Skin of body (tissue), 1 donor: ENCODE measurements at regions not wholly inside any gene's neighbourhood (a gene's known extent, or its start where the extent isn't known, plus 50 kb on each side); places are given as distances from the start of the nearest gene placed in this dataset.
A peak's percentile ranks its signal among the peaks of the same experiment; 100 is the strongest.

Experiments
- DNase-seq: peaks from one replicate; lab custom pipeline; 2025; lab: John Stamatoyannopoulos, UW

DNA sequence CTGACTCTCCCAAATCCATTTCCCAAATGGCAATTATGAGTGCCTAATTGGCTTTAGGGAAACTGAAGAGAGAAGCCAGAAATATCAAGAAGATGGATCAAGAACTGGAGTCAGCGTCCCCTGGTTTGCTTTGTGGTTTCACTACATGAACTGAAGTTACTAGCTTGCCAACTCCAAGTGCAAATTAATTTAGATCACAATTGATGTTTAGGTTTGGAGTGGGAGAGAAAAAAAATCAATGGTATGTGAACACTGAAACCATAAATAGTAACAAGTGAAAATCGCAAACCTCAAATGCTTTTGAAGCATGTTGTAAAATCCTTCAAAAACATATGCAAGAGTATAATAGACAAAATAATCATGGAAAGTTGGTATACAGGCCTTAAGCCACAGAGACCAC, 1528.6 kb upstream of the SLC10A2 start:
- DNase-seq, result no peak

DNA sequence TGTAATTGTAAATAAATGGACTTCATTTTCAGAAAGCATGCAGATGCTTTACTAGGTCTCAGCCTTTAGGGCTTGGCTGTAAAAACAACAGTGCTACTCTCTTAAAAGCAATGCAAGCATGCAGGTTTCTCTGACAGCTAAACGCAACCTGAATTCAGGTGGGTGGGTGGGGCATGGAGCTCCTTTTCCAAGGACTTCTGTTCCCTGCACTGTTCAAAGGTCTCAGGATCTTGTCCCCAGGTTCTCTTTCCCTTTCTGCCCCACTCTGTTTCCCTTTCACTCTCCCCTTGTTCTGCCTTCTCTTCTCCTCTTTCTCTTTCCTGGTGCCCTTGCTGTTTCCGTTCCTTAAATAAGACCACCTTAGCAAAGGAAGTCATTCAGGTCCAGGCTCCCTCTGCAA, 1527.5 kb upstream of the SLC10A2 start:
- DNase-seq, result no peak

DNA sequence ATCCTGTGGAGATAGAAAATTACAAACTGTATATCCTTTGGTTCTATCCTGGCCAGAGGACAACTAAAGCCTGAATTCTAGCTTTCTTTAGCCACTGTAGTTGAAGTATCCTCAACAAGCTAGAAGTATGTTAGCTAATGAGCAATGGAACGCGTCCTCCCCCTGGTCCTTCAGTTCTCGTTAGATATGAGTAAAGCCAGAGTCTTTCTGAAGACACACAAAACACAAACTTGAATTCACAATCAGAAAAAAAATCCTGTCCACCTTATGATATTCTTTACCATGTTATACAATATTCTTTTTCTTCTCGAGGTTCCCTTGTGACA, 1527.0 kb upstream of the SLC10A2 start:
- DNase-seq, result no peak

DNA sequence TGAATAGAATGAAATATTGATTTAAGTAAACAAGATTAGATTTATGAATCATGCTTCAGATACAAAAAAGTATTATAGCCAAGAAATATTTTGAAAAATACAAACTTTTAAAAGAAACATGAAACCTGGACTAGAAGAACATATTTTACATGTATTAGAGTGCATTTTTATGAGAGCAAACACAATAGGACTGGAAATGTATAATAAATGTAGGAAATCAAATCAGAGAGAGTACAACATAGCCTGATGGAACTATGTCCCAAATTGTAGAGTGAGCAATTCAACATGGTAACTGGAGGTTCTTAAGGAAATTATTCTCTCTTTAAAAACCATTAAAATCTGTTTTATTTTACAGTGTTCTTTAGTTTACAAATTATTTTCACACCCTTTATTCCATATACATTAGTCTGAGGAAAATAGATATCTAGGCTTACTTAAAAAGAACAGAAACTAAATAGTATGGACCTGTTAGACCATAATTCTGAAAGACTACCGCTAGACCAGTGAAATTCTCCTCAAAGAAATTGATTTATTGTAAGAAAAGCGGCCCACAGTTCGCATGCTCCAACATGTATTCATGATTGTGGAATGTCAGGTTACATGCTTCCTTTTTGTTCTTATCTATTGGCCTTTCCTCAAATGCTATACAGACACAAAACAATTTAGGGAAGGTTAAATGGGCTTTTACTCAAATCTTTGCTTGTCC, 1526.5 kb upstream of the SLC10A2 start:
- no peak for DNase-seq

DNA sequence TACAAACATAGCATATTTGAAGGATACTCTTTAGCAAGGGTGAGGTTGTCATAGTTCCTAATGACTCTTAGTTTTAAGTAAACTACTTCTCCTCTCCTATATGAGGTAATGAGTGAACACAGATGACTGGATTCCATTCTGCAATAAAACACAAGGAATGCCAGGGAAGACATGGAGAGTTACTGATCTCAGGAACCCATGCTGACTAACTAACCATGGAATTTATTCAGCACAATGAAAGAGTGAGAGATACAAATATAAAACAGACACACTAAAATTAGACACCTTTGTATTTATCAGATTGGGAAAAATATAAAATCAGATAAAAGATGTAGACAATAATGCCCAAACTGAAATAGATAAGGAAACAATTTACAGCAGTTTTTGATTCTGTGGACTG, 1525.9 kb upstream of the SLC10A2 start:
- no peak for DNase-seq

DNA sequence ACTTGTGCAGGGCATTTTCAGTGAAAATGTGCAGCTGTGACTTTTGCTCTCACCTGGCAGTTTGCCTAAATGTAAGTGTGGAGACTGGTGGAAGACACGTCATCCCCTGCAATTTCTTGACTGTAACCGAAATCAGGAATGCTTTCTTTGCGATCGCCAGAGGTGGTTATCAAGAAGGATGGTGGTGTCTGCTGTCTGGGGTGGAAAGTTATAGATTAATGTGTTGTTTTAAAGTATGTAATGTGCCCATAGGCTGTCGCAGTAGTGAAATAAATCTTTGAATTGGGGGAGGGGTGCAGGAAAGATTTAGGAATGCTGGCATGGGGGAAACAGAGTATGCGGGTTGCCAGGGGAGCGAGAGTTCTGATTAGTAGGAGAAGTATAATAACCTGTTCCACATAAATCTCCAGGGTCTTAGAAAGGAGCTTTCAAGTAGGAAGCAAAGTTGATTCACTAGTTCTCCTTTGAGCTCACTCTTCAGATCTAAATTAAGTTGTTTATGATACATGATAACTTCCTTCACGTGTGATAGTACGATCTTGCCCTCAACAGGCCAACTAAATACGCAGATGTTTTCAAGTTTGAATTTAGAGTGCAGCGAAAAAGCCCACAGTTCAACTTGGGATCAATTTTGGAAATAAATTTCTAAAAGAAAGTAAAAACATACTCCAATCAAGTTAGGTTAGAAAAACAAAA, 1520.0 kb upstream of the SLC10A2 start:
- no peak for DNase-seq

DNA sequence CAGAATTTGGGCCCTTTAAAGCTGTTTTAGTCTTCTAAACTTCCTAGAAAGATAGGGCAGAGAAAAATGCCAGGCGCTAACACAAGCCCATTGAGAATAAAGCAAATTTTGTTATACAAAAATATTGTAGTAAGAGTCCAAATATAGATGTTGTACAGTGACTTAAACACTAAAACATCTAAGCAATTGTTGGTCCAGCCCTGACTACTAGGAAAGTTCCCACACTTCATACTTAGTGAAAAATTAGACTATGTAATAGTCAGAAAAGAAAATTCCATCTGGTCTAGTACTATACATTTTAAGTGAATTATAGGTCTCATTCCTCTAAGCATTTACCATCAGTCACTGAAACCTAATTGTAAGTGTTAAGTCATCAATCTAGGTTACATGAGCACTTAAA, 1518.3 kb upstream of the SLC10A2 start:
- DNase-seq, result no peak

DNA sequence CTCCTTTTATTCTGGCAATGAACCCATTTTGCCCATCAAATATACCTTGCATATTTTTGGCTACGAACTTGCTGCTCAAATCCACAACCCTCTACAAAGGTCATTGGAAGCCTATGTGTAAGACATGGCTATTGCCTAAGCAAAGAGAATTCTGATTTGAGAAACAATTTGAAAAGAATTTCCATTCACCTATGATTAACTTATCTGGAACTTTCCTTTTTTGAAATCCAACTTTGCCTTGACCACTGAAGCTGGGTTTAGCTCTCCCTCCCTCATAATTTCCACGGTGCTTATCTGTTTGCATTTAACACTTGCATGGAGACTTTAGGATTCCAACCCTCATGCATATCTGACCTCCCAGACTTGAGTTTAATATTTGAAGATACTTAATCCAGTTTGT, 1514.7 kb upstream of the SLC10A2 start:
- no peak for DNase-seq

DNA sequence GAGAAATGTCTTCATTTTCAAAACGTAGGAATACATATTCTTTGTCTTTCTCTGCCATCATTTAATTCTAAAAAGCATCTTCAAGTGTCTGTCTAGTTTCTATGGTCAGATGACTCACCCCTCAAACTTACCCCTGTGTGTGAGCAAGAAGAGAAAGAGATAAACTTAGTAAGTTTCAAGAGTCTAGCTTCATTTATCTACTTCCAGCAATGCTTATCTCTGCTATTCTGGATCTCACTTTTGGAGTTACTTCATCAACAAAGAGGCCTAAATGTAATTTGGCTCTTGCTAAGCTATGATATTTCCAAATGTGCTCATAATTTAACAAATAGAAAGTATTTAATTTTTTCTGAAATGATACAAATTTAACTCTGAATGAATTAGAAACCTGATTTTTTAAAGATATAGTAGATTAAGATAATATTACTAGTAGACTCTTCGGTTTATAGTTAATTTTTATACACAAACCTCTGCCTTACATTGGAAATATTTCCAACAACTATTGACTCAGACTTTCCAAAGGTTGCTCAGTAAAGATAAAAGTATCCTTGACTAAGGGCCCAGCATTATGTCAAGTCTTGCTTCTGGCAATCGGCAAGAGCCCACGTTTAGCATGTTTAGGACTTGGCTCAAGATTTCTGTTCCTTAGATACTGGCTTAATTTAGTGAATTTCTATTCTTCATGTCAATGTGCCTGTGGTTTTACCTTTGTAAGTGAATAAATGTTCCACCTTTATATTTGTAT, 1511.0 kb upstream of the SLC10A2 start:
- DNase-seq, result no peak

DNA sequence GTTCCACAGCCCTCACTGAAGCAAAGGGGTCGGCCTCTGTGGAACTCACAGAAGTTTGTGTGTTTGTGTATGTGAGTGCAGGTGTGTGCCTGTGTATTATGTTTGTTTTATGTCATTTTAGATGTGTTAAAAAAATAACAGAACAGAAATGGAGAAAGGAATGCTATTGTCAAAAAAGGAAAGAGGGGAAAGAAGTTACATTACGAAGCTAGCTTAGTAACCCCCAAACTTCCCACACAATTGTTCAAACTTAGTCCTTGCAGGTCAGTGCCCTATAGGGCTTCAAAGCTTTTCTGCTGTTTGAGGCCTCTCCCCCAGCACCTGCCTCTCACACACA, 1505.6 kb upstream of the SLC10A2 start:
- DNase-seq, result no peak

DNA sequence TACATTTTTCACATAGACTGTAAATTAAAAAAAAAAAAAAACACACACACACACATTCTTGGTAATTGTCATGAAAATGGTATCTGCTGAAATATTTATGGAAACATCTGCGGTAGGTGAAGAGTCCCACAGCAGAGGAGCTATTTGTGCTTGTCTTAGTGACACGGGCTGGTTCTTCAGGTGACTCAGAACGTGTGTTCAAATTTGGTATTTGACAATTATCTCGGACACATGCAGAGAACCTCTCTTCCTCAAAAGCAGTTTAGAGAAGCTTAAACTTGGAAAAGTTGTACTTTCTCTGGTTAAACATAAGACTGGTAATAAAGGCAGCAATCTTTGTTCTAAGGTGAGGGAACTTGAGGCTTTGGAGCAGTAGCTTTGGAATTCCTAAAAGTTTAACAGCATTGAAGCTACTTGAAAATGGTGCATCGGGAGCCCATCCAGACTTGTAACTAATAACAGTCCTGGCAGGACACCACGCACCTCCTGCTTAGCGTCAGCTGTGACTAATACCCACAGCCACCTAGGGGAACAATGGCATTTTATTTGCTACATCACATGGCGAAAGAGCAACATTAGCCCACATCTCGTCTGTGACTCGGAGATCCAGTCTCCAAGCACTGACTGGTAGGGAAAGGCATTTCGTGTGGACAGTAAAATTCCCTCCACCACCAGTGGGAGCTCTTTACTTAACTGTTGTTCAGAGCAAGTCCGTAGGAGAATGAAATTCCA, 1505.1 kb upstream of the SLC10A2 start:
- peak; percentile 50 for DNase-seq

DNA sequence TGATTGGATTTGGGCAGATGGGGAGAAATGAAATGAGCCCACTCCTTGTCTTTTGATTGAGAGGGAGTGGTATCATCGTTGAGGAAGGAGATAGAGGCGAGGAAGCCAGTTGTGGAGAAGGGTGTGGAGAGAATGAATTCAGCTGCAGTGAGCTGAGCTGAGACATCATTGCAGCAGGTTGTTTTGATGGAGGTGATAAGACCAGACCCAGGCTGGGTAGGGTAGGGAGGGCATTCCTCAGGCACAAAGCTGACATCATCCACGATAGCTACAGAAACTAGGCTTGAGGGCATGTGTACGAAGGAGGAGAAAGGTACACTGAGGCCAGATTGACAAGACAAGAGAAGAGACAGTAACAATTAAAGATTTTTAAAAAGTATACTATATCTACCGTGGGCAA, 1500.9 kb upstream of the SLC10A2 start:
- no peak for DNase-seq

DNA sequence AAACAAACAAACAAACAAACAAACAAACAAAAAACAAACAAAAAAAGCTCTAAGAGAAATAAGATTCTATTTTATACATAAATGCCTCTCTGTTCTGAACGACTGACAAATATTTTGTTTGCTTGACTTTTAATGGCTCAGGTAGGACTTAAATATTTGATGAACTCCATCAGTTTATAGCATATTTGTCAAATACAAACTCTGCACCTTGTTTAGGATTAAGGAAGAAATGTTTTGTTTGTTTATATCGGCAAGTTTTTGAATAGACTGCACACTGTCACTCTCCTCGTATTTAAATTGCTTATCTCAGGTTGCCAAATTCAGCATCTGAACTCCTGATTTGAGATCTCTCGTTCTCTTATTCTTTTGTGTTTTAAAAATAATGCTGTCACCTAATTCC, 1499.7 kb upstream of the SLC10A2 start:
- DNase-seq, result no peak

DNA sequence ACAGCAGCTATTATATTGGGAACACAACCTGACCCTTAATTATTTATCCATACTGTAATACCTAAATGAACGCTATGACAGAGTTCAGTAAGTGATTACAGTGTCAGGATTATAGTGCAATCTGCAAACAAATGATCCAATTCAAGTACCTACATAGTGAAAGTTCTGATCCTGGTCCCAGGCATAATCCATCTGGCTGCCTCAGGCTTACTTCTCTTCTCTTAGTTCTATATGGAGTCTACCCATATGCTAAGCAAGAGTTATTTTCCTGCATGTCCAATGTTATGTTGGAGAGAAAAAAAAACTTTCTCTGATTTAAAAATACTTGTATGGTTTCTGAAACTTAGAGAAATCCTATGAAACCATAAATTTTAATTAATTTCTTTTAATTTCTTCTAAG, 1487.7 kb upstream of the SLC10A2 start:
- no peak for DNase-seq

DNA sequence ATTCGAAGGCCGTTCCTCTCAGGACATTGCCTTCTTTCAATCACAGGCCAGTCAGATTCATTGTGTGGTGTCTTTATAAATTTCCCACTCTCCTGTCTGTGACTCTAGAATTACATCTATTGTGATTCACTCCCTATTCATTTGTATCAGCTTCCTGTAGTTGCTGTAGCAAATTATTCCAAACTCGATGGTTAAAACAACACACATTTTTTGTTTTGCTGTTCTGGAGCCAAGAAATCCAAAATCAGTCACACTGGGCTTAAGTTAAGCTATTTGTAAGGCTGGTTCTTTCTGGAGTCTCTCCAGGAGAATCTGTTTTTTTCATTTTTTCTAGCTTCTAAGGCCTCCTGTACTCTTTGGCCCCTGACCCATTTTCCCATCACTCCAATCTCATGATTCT, 1487.0 kb upstream of the SLC10A2 start:
- DNase-seq, result no peak

DNA sequence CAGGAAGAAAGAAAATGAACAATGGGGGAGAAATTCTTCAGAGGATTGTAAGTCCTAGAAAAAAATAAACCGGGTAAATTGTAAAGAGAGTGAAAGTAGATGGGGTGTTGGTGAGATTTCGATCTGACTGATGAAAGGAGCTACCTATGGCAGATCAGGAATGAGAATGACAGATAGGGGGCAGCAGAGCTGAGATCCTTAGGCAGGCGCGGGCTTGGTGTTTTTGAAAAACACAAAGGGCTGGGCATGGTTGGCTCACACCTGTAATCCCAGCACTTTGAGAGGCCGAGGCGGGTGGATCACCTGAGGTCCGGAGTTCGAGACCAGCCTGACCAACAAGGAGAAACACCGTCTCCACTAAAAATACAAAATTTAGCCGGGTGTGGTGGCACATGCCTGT, 1468.6 kb upstream of the SLC10A2 start:
- DNase-seq, result no peak

DNA sequence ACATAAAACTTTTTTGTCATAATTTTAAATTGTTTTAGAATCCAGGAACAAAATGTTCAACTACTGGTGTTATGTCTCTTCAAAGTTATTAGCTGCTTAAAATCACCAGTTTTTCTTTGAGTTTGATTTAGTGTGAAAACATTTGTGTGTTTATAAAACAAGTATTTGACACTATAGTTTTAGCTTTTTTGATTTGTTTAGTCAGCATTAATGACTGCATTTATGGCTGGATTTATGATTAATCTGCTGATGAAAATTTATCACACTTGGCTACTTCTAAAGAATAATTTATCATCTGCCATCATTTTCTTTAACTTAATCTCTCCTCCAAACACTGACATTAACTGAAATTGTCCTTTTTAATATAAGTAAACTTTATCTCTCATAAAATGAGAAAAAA, 1465.9 kb upstream of the SLC10A2 start:
- DNase-seq, result no peak

DNA sequence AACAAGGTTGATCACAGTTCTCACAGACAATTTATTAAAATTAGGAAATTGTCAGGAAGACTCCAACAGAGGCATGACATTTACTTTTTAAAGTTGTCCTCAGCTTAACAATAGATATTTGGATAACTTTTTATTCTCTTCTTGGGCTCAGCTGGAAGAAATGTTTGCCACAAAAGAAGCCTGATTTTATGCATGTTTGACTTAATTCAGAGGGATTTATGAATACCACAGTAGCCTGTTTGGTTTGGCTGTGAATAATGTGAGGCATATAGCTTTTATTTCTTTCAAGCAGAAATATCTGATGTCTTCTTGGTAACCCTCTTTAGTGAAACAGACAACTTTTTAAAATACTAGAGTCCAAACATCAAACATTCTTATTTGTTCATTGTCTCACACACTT, 1464.5 kb upstream of the SLC10A2 start:
- DNase-seq, result no peak

DNA sequence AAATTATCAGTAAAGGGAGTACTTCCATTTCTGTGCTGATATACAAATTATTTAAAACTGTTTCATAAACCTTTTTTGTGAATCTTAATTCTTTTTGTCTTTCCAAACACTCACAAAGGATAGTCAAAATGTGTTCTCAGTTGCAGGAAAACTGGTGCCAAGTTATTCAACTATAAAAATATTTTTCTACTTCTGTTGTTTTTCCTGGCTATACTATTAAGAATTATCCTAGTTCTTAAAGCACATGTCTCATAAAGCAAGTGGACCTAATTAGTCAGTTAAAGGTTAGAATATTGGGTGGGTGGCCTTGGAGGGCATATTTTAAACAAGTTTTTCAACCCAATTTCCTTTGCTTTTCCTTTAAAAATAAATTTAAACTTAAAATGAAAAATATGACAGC, 1460.3 kb upstream of the SLC10A2 start:
- peak; percentile 11 for DNase-seq

DNA sequence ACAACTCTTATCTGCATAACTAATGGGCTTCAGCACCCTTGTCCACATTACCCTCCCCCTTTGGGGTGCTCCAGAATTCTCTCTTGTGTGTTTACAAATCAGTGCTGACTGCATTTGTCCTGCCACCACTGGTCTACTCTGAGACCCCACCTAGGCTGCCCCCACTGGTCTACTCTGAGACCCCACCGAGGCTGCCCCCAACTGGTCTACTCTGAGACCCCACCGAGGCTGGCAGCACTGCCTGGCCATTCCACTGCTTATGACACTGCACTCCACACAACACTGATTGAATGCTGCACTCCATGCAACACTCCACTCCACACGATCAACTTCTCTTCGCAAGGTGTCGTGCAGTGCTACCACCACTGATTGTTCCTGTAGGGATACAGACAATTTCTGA, 1459.2 kb upstream of the SLC10A2 start:
- DNase-seq, result no peak

DNA sequence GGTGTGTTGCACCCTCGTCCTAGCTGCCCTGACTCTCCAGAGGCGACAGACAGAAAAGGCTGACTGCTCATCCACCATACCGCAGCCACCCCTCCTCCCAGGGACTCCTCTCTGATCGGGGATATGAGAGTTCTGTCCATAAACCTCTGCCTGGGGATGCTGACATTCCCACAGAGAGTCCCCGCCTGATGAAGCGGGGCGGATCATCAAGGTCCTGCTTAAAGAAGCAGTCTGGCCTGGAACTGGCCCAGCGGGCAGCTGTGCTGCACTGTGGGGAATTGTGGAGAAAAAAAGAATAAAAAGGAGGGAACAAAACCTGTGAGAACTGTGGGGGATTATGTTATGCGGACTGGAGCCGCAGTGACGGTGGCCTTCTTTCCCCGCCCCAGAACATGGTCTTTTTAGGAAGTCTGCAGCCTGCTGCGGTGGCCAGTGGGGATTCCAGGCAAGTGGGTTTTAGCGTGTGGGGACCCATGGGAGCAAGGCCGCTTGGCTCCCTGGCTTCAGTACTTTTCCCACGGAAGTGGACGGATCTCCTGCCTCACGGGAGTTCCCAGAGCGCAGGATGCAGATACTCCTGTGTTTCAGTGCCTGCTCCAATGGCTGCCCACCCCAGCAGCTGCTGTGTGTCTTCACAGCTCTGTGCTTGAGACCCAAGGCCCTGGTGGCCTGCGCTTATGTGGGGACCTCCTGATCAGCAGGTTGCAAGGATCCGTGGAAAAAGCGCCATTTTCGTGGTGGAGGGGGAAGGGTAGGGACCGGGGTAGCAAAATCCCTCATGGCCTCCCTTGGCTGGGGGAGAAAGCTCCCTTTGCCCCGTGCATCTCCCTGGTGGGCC, 1456.2 kb upstream of the SLC10A2 start:
- DNase-seq, result no peak
